Peyer's patch (tissue), 4 donors: ENCODE measurements at regions not wholly inside any gene's neighbourhood (a gene's known extent, or its start where the extent isn't known, plus 50 kb on each side); places are given as distances from the start of the nearest gene placed in this dataset.

ENCODE experiments used
- DNase-seq, 3 donors: peaks; one replicate each; pipeline ENCODE4 v3.0.0-alpha.2; 2017 to 2019
- H3K27ac ChIP-seq, 4 donors: fragments of 200-600 bp; sonication (generic); one replicate each; pipeline ENCODE4 v1.5.1; 2016 to 2019
- H3K27me3 ChIP-seq, 2 donors: fragments of 200-600 bp; sonication (generic); one replicate each; pipeline ENCODE4 v1.5.1; 2019
- H3K36me3 ChIP-seq, 3 donors: fragments of 200-600 bp; sonication (generic); one replicate each; pipeline ENCODE4 v1.5.1; 2016 to 2019
- H3K4me1 ChIP-seq, 4 donors: fragments of 200-600 bp; sonication (generic); one replicate each; pipeline ENCODE4 v1.5.1; 2016 to 2019
- H3K4me3 ChIP-seq, 4 donors: fragments of 200-600 bp; sonication (generic); 1 replicate in 3 of 4; 2 replicates in 1 of 4; pipeline ENCODE4 v1.5.1; 2016 to 2019; ENCODE audit warnings: mild to moderate bottlenecking in 1 of 4
- H3K9me3 ChIP-seq, 4 donors: fragments of 200-600 bp; sonication (generic); one replicate each; pipeline ENCODE4 v1.5.1; 2016 to 2019; ENCODE audit warnings: mild to moderate bottlenecking in 1 of 4
- POLR2A ChIP-seq, 2 donors: fragments of 450-650 bp; IDR thresholded peaks; one replicate each; pipeline ENCODE4 v1.5.1; 2017; ENCODE audit warnings: antibody characterized with exemption in 2 of 2, mild to moderate bottlenecking in 2 of 2, moderate library complexity in 2 of 2
- TF ChIP-seq, protein P1 (sequence below), 6 experiments: fragments of 450-650 bp in 4 of 6; fragments of 200-600 bp in 2 of 6; sonication (generic) in 1 of 6; IDR thresholded peaks; one replicate each; pipeline ENCODE4 v1.5.1; 2017 to 2019; ENCODE audit warnings: antibody characterized with exemption in 6 of 6, mild to moderate bottlenecking in 3 of 6, moderate library complexity in 1 of 6

DNA sequence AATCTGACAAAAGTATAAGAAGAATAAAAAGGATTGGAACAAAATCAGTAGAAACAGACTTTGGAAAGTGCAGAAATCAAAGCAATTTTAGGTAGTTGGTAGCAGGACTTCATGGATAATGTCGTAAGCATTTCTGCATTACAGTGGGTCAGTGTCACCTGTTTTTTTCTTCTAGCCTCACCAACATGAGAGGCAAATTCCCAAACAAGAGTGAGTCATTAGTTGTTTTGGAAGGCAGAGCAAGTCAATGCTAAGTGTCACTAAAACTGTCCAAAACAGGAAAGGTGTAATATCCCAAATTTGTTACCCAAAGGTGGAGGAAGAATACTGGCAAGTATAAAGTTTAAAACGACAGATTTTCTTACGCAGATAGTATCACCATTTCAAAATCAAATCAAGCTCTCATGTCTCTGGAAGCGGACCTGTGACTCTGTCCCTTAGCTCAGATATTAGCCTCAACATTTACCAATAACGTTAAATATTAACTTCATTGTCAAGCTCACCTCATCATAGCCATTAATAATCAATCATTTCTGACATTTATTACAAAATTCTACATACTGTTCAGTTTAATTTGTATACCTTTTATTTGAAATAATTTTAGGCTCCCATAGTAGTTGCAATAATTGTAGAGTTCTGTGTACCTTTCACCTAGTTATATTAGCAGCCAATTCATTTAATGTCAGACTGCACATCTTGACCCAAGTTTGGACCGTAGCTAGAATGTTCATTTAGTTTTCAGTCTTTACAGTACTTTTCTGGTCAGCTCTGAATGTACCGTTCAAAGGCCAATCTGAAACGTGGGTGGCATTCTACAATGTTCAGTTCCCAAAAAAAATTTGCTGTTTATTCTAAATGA is 901.2 kb upstream of the COX7C start:
- DNase-seq, result no peak
- Histone ChIP-seq H3K27ac (no peak overlapping the region), H3K4me3 (no peak overlapping the region), H3K36me3 (no peaks in the 10 kb centered on the region), H3K27me3 (no peaks in the 10 kb centered on the region), H3K9me3 (no peaks in the 10 kb centered on the region), H3K4me1 (no peaks in the 10 kb centered on the region)
- TF ChIP-seq POLR2A (IDR thresholded peaks at IDR 0.05), result no peak
- TF ChIP-seq, protein P1, sequence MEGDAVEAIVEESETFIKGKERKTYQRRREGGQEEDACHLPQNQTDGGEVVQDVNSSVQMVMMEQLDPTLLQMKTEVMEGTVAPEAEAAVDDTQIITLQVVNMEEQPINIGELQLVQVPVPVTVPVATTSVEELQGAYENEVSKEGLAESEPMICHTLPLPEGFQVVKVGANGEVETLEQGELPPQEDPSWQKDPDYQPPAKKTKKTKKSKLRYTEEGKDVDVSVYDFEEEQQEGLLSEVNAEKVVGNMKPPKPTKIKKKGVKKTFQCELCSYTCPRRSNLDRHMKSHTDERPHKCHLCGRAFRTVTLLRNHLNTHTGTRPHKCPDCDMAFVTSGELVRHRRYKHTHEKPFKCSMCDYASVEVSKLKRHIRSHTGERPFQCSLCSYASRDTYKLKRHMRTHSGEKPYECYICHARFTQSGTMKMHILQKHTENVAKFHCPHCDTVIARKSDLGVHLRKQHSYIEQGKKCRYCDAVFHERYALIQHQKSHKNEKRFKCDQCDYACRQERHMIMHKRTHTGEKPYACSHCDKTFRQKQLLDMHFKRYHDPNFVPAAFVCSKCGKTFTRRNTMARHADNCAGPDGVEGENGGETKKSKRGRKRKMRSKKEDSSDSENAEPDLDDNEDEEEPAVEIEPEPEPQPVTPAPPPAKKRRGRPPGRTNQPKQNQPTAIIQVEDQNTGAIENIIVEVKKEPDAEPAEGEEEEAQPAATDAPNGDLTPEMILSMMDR (IDR thresholded peaks at IDR 0.05), result no peak

DNA sequence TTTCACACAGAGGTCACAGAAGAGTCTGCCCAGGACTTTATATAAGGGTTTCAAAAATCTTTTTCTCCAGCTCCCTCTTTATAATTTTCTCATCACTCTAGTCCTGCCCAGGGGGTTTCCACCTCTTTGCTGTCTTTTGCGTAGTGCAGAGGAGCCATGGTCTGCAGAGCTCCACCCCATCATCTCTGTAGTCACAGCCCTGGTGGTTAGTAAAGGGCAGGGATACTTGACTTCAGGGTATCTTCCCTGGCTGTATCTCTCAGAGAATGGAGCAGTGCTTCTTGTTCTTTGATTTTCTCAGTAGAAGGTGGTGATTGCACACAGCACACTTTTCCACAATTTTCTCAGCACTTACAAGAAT is 900.6 kb upstream of the COX7C start:
- Histone ChIP-seq H3K9me3 (no peaks in the 10 kb centered on the region), H3K4me3 (no peak overlapping the region), H3K4me1 (no peaks in the 10 kb centered on the region), H3K27me3 (no peaks in the 10 kb centered on the region), H3K27ac (no peak overlapping the region), H3K36me3 (no peaks in the 10 kb centered on the region)
- no peak for TF ChIP-seq POLR2A (IDR thresholded peaks at IDR 0.05)
- TF ChIP-seq, protein P1 (IDR thresholded peaks at IDR 0.05), result no peak
- no peak for DNase-seq

DNA sequence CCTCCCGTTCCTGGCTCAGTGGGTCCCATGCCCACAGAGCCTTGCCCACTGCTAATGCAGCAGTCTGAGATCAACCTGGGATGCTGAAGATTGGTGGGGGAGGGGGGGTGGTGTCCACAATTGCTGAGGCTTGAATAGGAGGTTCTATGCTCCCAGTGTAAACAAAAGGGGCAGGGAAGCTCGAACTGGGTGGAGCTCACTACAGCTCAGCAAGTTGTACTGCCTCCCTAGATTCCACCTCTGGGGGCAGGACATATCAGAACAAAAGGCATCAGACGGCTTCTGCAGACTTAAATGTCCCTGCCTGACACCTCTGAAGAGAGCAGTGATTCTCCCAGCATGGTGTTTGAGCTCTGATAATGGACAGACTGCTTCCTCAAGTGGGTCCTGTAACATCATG is 885.6 kb upstream of the COX7C start:
- Histone ChIP-seq H3K27ac (no peak overlapping the region), H3K36me3 (no peaks in the 10 kb centered on the region), H3K9me3 (no peaks in the 10 kb centered on the region), H3K27me3 (no peaks in the 10 kb centered on the region), H3K4me1 (no peaks in the 10 kb centered on the region), H3K4me3 (no peak overlapping the region)
- TF ChIP-seq, protein P1 (IDR thresholded peaks at IDR 0.05), result no peak
- TF ChIP-seq POLR2A (IDR thresholded peaks at IDR 0.05), result no peak
- no peak for DNase-seq

DNA sequence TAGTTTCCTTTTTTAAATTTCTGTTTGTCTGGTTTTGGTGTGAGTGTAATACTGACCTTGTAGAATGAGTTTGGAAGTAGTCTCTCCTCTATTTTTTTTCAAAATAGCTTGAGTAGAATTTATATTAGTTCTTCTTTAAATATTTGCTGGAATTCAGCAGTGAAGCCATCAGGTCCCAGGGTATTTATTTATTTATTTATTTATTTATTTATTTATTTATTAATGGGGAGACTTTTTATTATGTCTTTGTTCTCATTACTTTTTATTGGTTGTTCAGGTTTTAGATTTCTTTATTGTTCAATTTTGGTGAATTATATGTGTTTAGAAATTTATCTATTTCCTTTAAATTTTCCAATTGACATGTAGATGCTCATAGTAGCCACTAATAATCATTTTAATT is 875.8 kb upstream of the COX7C start:
- no peak overlapping the region for H3K4me3 ChIP-seq
- H3K9me3 ChIP-seq, result no peaks in the 10 kb centered on the region
- H3K36me3 ChIP-seq, result no peaks in the 10 kb centered on the region
- no peaks in the 10 kb centered on the region for H3K4me1 ChIP-seq
- DNase-seq, result no peak
- H3K27me3 ChIP-seq, result no peaks in the 10 kb centered on the region
- TF ChIP-seq, protein P1 (IDR thresholded peaks at IDR 0.05), result no peak
- no peak for TF ChIP-seq POLR2A (IDR thresholded peaks at IDR 0.05)
- no peak overlapping the region for H3K27ac ChIP-seq

DNA sequence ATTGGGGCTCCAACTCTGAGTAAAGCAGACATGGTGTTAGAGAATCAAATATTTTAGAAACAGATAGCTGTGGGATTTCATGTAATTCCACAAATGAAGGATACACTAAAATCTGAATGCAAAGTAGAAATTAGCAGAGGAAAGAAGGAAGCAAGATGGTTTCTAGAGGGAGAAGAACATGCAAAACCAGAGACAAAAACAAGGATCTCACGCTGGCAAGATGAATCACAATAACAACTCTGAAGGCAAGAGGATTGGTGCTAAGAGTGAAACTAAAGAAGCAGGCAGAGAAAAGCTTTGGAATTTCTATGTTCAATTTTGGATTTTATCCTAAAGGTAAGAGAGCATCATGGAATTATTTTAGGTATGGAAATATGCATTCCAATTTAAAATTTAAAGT is 857.2 kb upstream of the COX7C start:
- H3K9me3 ChIP-seq, result no peaks in the 10 kb centered on the region
- H3K27me3 ChIP-seq, result no peaks in the 10 kb centered on the region
- H3K4me3 ChIP-seq, result no peak overlapping the region
- no peaks in the 10 kb centered on the region for H3K4me1 ChIP-seq
- no peak for TF ChIP-seq POLR2A (IDR thresholded peaks at IDR 0.05)
- TF ChIP-seq, protein P1 (IDR thresholded peaks at IDR 0.05), result no peak
- H3K36me3 ChIP-seq, result no peaks in the 10 kb centered on the region
- no peak overlapping the region for H3K27ac ChIP-seq
- no peak for DNase-seq
